ENCODE measurements at regions not wholly inside any gene's neighbourhood (a gene's known extent, or its start where the extent isn't known, plus 50 kb on each side); places are given as distances from the start of the nearest gene placed in this dataset.

GRCh38 chr20:6831461-6831860 is 64.0 kb downstream of the BMP2 start:
- H3K4me3 ChIP-seq (ENCODE audit: low read depth, low read length), result no peak overlapping the region
- no peak for DNase-seq (ENCODE audit: low read depth)

GRCh38 chr20:6832811-6833210 is 65.3 kb downstream of the BMP2 start:
- DNase-seq (ENCODE audit: low read depth), result no peak
- no peak overlapping the region for H3K4me3 ChIP-seq (ENCODE audit: low read depth, low read length)

- no peak for DNase-seq (ENCODE audit: low read depth)
- no peak overlapping the region for H3K4me3 ChIP-seq (ENCODE audit: low read depth, low read length)
Measured at GRCh38 chr20:6835609-6836008, 68.1 kb downstream of the BMP2 start.

- DNase-seq (ENCODE audit: low read depth), result no peak
- H3K4me3 ChIP-seq (ENCODE audit: low read depth, low read length), result no peak overlapping the region
Measured at GRCh38 chr20:6836821-6837374, 69.4 kb downstream of the BMP2 start.

GRCh38 chr20:6837730-6838129 is 70.2 kb downstream of the BMP2 start:
- no peak for DNase-seq (ENCODE audit: low read depth)

GRCh38 chr20:6838181-6838826 is 70.8 kb downstream of the BMP2 start:
- H3K4me3 ChIP-seq (ENCODE audit: low read depth, low read length), result no peak overlapping the region
- no peak for DNase-seq (ENCODE audit: low read depth)

More at GRCh38 chr20:6837730-6838129, 70.2 kb downstream of the BMP2 start:
- no peak overlapping the region for H3K4me3 ChIP-seq (ENCODE audit: low read depth, low read length)

DNA sequence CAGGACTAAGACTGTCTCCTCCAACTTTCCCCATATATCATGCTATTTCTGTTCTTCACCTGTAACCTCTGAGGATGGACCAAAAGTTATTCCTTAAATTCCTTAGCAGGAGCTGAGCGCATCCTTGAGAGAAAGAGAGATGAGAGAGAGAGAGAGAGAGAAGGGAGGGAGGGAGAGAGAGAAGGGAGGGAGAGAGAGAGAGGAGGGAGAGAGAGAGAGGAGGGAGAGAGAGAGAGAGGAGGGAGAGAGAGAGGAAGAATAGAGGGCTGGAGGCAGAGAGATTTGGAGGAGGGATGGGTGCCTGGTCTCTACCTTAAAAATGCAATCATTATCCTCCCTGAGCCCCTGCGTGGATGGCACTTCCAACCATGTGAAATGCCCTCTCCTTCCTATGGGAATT is 73.6 kb downstream of the BMP2 start:
- no peak overlapping the region for H3K4me3 ChIP-seq (ENCODE audit: low read depth, low read length)
- DNase-seq (ENCODE audit: low read depth), result no peak

- H3K4me3 ChIP-seq (ENCODE audit: low read depth, low read length), result no peak overlapping the region
- DNase-seq (ENCODE audit: low read depth), result no peak
Measured at GRCh38 chr20:6845141-6845540, 77.7 kb downstream of the BMP2 start.

DNA sequence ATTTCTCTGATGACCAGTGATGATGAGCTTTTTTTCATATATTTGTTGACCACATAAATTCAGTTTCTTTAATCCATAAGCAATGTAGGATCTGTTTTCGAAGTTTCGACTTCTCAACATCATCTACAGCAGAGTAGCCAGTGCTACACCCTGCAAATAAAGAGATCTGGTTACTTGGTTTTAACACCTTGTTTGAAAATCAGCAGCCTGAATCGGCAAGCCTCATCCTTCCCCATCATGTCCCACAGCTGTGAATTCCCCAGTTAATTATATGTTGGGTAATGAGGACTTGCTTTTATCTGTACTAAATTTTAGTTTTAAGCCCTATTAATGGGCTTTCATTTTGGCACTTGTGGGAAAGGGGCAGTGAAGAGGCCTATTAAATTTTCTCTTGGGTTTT is 80.6 kb downstream of the BMP2 start:
- H3K4me3 ChIP-seq (ENCODE audit: low read depth, low read length), result no peak overlapping the region
- no peak for DNase-seq (ENCODE audit: low read depth)

DNA sequence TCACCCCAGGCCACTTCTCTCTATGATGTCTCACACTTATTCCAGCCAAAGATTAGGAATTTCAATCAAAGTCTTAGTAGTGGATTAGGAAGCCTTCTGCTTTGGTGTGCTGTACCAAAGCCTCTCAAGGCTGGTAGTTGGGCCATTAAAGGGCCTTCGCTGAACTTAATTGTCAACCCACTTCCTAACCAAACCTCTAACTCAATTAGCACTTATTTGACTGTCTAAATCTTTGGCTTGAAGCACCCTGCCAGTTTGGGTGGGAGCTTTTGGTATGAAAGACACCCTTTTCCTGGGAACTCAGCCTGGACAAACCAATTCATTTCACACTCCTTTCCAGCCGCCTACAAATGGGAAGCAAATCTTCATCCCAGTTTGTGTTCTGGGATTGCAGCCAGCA is 81.5 kb downstream of the BMP2 start:
- no peak for DNase-seq (ENCODE audit: low read depth)
- no peak overlapping the region for H3K4me3 ChIP-seq (ENCODE audit: low read depth, low read length)

DNA sequence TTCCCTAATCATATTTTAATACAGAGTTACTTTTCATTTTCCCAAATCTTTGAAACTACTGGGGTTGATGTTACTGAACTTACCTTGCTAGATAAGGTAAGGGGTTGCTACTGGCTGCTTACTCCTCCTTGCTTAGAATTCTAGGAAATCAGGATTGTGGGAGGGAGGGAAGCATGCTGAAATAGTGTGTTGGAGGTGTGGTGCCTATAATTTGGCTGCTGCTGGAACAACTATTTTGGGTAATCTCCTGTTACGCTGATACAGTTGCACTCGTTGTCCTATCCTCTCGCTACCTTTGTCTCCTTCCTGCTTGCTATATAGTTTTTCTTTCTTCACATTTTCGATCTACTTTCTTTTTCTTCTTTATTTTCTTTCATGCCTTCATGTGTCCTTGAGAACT is 83.7 kb downstream of the BMP2 start:
- H3K4me3 ChIP-seq (ENCODE audit: low read depth, low read length), result no peak overlapping the region
- no peak for DNase-seq (ENCODE audit: low read depth)

- no peak for DNase-seq (ENCODE audit: low read depth)
- no peak overlapping the region for H3K4me3 ChIP-seq (ENCODE audit: low read depth, low read length)
Measured at GRCh38 chr20:6852478-6852877, 85.0 kb downstream of the BMP2 start.

DNA sequence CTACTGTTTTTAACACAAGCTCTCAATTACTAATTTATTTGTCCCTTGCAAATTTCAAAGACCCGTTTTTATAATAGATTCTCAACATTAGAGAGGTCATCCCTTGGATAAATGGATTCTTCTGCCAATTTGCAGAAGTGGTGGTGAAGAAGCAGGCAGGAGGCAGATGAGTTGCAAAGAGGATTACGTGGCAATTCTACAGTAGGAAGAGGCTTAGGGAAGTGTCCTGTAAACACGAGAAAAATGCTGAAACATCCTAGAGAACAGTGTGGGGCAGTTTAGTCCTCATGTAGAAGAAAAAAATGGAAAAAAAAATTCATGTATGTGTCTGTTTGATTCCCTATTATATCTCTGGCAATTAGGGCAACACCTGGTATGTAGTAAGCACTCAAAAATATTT is 87.6 kb downstream of the BMP2 start:
- DNase-seq (ENCODE audit: low read depth), result no peak
- no peak overlapping the region for H3K4me3 ChIP-seq (ENCODE audit: low read depth, low read length)

DNA sequence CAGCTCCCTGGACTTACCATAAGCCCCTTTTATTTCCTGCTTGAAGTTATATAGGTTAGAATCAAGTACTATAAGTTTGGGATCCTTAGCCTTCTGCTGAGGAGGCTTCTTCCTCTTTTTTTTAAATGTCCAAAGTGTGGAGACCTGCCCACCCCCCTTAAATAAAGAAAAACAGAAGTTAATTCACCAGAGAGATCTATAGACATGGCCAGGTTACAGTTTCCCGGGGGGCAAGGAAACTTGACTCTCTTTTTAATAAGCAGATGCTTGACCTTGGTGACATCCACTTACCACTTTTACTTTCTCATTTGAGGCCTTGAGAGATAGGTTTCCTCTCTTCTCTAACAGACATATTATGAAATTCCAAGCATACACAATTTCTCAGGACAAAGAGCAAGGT is 88.3 kb downstream of the BMP2 start:
- no peak for DNase-seq (ENCODE audit: low read depth)
- H3K4me3 ChIP-seq (ENCODE audit: low read depth, low read length), result no peak overlapping the region

DNA sequence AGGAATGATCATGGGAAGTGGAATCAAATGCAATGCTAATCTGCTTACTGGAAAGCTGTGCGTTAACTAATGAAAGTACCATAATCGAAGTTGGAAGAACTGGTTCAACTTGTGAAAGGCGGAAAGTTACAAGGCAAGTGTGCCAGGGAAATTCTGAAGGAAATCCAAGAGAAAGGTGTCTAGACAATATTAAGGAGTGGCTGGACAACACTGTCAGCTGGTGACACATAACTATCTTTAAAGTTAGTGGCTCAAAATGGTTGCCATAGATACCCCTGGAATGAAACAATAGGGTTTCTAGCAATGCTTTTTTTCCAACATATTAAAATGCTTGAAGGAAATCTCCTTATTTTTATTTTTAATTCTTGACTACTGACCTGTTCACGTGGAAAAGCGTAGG is 90.4 kb downstream of the BMP2 start:
- no peak for DNase-seq (ENCODE audit: low read depth)
- no peak overlapping the region for H3K4me3 ChIP-seq (ENCODE audit: low read depth, low read length)

GRCh38 chr20:6863355-6863754 is 95.9 kb downstream of the BMP2 start:
- H3K4me3 ChIP-seq (ENCODE audit: low read depth, low read length), result no peak overlapping the region
- no peak for DNase-seq (ENCODE audit: low read depth)

DNA sequence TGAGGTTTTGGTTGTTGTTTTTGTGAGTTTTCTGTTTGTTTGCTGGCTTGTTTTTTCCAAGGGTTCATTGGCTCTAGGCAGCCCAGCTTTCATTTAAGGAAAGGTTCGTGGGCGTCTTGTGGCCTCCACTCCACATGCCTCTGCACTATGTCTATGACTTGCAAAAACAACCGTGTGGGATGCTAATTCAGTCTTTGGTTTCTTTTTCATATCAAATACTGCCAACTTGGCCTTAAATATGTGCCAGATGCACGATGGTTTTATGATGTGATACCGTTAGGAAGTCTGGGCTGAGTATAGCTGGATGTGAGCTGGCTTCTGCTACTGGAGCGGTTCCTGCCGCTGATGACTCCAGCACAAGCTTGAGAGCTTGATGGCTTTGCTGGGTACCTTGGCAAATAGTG is 96.3 kb downstream of the BMP2 start:
- no peak for DNase-seq (ENCODE audit: low read depth)
- H3K4me3 ChIP-seq (ENCODE audit: low read depth, low read length), result no peak overlapping the region

GRCh38 chr20:6864740-6865139 is 97.3 kb downstream of the BMP2 start:
- no peak for DNase-seq (ENCODE audit: low read depth)
- no peak overlapping the region for H3K4me3 ChIP-seq (ENCODE audit: low read depth, low read length)

DNA sequence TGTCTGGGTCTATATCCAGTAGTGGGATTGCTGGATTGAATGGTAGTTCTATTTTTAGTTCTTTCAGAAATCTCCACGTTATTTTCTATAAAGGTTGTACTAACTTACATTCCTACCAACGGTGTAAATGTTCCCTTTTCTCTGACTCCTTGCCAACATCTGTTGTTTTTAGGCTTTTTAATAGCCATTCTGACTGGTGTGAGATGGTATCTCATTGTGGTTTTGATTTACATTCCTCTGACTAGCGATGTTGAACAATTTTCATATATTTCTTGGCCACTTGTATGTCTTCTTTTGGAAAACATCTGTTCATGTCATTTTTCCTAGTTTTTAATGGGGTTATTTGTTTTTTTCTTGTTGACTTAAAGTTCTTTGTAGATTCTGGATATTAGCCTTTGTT is 99.3 kb downstream of the BMP2 start:
- DNase-seq (ENCODE audit: low read depth), result no peak
- H3K4me3 ChIP-seq (ENCODE audit: low read depth, low read length), result no peak overlapping the region

GRCh38 chr20:6868861-6869260 is 101.4 kb downstream of the BMP2 start:
- H3K4me3 ChIP-seq (ENCODE audit: low read depth, low read length), result no peak overlapping the region
- no peak for DNase-seq (ENCODE audit: low read depth)

- DNase-seq (ENCODE audit: low read depth), result no peak
- H3K4me3 ChIP-seq (ENCODE audit: low read depth, low read length), result no peak overlapping the region
Measured at GRCh38 chr20:6870559-6870958, 103.1 kb downstream of the BMP2 start.

GRCh38 chr20:6877633-6878032 is 110.1 kb downstream of the BMP2 start:
- no peak overlapping the region for H3K4me3 ChIP-seq (ENCODE audit: low read depth, low read length)
- no peak for DNase-seq (ENCODE audit: low read depth)

All from skeletal muscle cell (primary cell).